Left renal pelvis (tissue), 4 donors: ENCODE measurements at regions not wholly inside any gene's neighbourhood (a gene's known extent, or its start where the extent isn't known, plus 50 kb on each side); places are given as distances from the start of the nearest gene placed in this dataset.
"Not testable (repeated sequence)": the region's sequence is repeated elsewhere in the genome, so short reads cannot be mapped to it uniquely, and the experiment has no call there.

Source experiments
- DNase-seq, 4 donors: peaks; one replicate each; pipeline ENCODE4 v3.0.0-alpha.2; 2013; ENCODE audit warnings: low read depth in 4 of 4, low spot score in 3 of 4

GRCh38 chr7:39758234-39758970 lies 135.0 kb downstream of the RALA start:
- DNase-seq = no peak

- no peak for DNase-seq
These were observed 138.1 kb downstream of the RALA start for GRCh38 chr7:39761449-39761848.

DNA sequence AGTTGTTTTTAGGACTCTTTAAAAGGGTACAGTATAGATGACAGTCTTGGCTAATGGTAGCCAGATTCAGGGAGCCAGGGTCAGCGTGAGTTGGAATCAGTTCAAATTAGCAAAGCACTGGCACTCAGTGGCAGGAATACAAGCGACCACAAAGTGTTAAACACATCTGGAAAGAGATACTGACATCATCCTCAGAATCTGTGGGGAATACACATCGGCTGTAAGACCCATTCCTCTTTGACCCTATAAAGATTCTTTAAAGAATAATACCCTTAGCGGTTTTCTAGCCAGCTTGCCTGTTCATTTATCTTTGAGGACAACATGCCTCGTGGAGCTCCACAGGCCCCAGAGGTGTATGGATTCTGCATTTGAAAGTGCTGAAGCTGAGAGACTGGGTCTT lies 139.1 kb downstream of the RALA start:
- DNase-seq = not testable (repeated sequence)

DNA sequence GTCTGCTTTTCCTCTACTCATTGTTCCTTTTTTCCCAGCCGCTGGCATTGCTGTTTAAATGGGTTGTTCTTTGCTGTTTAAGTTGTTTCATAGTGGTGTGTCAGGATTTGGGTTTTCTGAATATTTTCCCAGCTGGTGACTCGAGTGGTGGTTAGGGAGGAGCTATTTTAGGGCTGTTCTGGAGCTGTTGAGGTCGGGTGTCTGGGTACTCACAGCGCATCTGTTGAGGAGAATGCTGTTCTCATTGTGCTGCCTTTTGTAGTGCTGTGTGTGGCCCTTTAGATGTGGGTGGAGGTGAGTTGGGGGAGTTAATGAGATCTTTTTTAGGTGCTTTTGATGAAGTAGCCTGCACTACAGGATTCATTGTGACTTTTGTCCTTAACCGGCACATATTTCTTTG lies 139.5 kb downstream of the RALA start:
- not testable (repeated sequence) for DNase-seq

- DNase-seq = not testable (repeated sequence)
These were observed 142.5 kb downstream of the RALA start for GRCh38 chr7:39765833-39766232.

GRCh38 chr7:39768439-39768838 lies 145.1 kb downstream of the RALA start:
- DNase-seq = peak in 2 of 4 donors; percentile 8 to 18

DNA sequence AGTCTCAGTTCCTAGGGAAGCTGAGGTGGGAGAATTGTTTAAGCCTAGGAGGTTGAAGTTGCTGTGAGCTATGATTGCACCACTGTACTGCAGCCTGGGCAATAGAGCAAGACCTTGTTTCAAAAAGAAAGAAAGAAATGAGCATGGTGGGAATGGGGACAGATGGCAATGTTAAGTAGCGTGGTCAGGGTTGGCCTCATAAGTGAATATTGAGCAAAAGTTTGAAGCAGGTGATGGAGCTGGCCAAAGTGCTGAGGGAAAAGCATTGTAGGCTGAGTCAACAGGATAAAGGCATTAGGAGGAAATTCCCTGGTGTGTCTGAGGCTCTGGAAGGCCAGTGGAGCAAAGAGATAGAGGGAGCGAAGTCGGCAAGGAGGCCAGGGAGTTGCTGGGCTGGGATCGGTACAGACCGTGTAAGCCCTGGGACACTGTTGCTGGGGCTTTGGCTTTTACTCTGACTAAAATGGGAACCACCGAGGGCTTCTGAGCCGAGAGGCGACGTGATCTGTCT lies 151.0 kb downstream of the RALA start:
- DNase-seq = not testable (repeated sequence)

DNA sequence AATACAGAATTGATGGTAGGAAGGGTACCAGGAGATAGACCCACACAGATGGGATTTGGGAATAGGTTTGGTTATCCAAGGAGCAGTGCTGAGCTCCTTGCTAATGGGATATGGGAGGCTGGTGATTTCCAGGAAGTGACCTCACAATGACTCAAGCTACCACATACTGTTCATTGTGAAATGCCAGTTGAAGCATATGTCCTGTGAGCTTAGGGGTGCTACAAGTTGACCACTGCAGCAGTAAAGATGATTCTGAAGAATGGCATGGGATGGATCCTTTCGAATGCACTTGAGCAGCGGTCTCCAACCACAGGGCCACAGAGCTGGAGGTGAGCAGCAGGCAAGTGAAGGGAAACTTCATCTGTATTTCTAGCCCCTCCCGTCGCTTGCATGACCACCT lies 158.2 kb downstream of the RALA start:
- not testable (repeated sequence) for DNase-seq

DNA sequence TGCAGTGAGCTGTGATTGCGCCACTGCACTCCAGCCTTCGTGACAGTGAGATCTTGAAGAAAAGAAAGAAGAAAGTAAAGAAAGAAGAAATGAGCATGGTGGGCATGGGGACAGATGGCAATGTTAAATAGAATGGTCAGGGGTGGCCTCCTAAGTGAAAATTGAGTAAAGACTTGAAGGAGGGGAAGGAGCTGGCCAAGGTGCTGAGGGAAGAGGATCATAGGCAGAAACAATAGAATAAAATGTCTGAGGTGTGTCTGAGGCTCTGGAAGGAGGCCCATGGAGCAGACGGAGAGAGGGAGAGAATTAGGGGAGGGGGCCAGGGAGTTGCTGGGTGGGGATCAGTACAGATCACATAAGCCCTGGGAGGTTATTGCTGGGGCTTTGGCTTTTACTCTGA lies 163.1 kb downstream of the RALA start:
- DNase-seq = not testable (repeated sequence)

GRCh38 chr7:39791035-39791434 lies 159.0 kb upstream of the CDK13 start:
- not testable (repeated sequence) for DNase-seq

GRCh38 chr7:39791911-39792310 lies 158.1 kb upstream of the CDK13 start:
- not testable (repeated sequence) for DNase-seq

- DNase-seq = not testable (repeated sequence)
These were observed 157.0 kb upstream of the CDK13 start for GRCh38 chr7:39793026-39793425.

GRCh38 chr7:39793851-39794250 lies 156.2 kb upstream of the CDK13 start:
- not testable (repeated sequence) for DNase-seq

GRCh38 chr7:39796947-39797346 lies 153.1 kb upstream of the CDK13 start:
- DNase-seq = not testable (repeated sequence)

- DNase-seq = not testable (repeated sequence)
These were observed 152.0 kb upstream of the CDK13 start for GRCh38 chr7:39798077-39798476.

GRCh38 chr7:39808796-39809481 lies 141.1 kb upstream of the CDK13 start:
- DNase-seq = no peak

DNA sequence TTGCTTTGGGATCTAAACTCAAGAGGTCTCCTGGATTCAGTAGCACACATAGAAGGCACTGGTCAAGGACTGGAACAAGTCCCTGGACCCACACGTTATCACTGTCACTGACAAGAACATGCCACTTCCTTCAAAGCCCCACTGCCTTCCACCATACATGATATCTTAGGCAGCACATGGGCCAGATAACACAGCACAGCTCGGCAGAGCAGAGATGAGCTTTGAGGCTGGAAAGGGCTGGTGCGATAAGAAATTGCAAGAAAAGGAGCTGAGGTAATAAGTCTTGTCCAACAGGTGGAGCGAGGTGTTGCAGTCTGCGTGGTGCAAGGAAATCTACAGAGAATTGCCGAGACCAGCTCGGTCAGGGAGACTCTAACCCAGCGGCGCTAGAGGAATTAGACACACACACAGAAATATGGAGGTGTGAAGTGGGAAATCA lies 139.8 kb upstream of the CDK13 start:
- DNase-seq = no peak

- DNase-seq = no peak
These were observed 139.3 kb upstream of the CDK13 start for GRCh38 chr7:39810710-39811109.

DNA sequence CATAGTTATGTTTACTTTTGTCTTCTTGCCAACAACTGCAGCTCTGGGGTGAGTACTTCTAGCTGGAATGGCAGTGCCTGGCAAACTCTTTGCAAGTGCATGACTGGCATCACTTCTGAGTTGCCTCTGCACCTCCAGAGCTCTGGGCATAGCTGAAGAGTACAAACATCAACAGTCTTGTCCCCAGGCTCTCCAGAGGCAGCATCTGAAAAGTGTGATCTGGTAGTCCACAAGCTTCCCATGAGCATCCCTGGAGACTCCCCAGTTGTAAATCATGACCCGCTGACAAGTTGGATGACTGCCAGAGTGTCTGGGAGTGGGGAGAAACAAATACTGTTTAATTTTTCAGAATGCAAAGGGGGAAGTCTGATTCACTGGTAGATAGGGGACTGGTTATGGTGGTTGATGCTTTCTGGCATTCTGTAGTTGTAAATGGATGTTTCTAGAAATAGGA lies 138.9 kb upstream of the CDK13 start:
- peak; percentile 25 to 45 (median 44) for DNase-seq

DNA sequence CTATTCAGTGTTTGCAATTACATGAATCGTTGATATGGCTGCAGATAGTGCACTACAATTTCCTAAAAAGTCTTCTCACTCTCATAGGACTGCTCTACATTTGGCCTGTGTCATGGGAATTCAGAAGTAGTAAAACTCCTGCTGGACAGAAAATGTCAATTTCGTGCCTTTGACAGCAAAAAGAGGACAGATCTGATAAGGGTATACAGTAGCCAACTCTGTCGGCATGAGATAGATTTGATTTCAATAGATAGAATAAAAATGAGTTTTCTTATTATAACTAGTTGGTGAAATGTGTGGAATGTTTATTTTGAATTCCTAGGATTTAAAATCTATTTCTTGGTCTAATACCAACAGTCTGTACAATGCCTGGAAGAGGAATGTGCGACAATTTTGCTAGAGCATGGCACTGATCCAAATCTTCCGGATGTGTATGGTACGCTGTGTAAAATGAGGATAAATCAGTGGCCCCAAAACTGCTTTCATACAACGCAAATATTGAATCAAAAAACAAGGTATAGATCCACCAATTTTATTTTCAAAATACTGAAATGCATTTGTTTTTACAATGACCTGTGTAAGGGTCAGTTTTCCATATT lies 133.5 kb upstream of the CDK13 start:
- DNase-seq = no peak

DNA sequence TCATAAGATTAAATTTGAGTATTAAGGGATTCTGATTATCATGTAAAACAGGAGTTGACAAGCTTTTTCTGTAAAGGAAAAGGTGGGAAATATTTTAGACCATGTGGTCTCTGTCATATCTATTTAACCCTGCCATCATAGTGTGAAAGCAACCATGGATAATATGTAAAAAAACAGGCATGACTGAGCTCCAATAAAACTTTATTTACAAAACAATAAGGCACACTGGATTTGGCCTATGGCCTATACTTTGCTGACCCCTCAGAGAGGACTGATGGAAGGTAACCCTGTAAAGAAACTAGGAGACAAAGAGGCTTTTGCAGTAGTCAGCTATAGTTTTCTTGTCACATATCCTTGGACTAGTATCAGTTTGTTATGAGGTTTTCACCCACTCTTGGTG lies 130.5 kb upstream of the CDK13 start:
- no peak for DNase-seq
